Naive thymus-derived CD4-positive, alpha-beta T cell (primary cell): ENCODE measurements at regions not wholly inside any gene's neighbourhood (a gene's known extent, or its start where the extent isn't known, plus 50 kb on each side); places are given as distances from the start of the nearest gene placed in this dataset.

Source experiments
- ATAC-seq: fragments of 150-1000 bp; cut with Tn5 transposase; 2 replicates; pipeline ENCODE4 v1.10.0; 2021; ENCODE audit warnings: mild to moderate bottlenecking, moderate library complexity
- CTCF ChIA-PET: fragments of 350-600 bp; sonication (Branson Sonifier 250); formaldehyde crosslinking; loops from one replicate; lab custom pipeline; 2021; ENCODE audit warnings: antibody characterized with exemption; lab: Charles Lee
- POLR2A ChIA-PET: fragments of 350-600 bp; sonication (Branson Sonifier 250); formaldehyde crosslinking; loops from one replicate; lab custom pipeline; 2021; ENCODE audit warnings: antibody characterized with exemption, inconsistent platforms; lab: Charles Lee
- DNase-seq, 9 donors: peaks; one replicate each; pipeline versions ENCODE4 v3.0.0 to v3.0.0-alpha.2; 2020 to 2022; ENCODE audit warnings: mixed read lengths in 1 of 9
- H3K27ac ChIP-seq: one replicate; pipeline ENCODE4 v1.7.0; 2013; ENCODE audit warnings: mild to moderate bottlenecking, low read depth, low read length, moderate library complexity
- H3K27me3 ChIP-seq, 2 donors: one replicate each; pipeline ENCODE4 v1.7.0; 2013; ENCODE audit warnings: low read length in 2 of 2, mild to moderate bottlenecking in 2 of 2, moderate library complexity in 2 of 2; ENCODE audit not compliant: control insufficient read depth in 2 of 2, insufficient read depth in 2 of 2
- H3K36me3 ChIP-seq, 3 experiments: 1 replicate in 2 of 3; 2 replicates in 1 of 3; pipeline ENCODE4 v1.7.0; 2013; ENCODE audit warnings: low read length in 3 of 3, mild to moderate bottlenecking in 3 of 3, moderate library complexity in 1 of 3; ENCODE audit not compliant: insufficient read depth in 3 of 3, control insufficient read depth in 2 of 3
- H3K4me1 ChIP-seq, 2 donors: one replicate each; pipeline ENCODE4 v1.7.0; 2013; ENCODE audit warnings: low read length in 2 of 2, mild to moderate bottlenecking in 2 of 2, moderate library complexity in 1 of 2; ENCODE audit not compliant: control insufficient read depth in 2 of 2, insufficient read depth in 2 of 2
- H3K4me3 ChIP-seq: 2 replicates; pipeline ENCODE4 v1.7.0; 2013; ENCODE audit warnings: mild to moderate bottlenecking, low read length
- H3K9me3 ChIP-seq, 3 experiments: 1 replicate in 2 of 3; 2 replicates in 1 of 3; pipeline ENCODE4 v1.7.0; 2013; ENCODE audit warnings: low read length in 3 of 3; ENCODE audit not compliant: control insufficient read depth in 2 of 3
- H3K27ac Mint-ChIP-seq, 9 donors: one replicate each; pipeline ENCODE4 v1.8.0; 2020 to 2022; ENCODE audit warnings: mixed read lengths in 9 of 9, mild to moderate bottlenecking in 8 of 9, moderate library complexity in 5 of 9, inconsistent platforms in 2 of 9
- H3K27me3 Mint-ChIP-seq, 5 donors: one replicate each; pipeline ENCODE4 v1.8.0; 2021 to 2022; ENCODE audit warnings: mixed read lengths in 5 of 5, mild to moderate bottlenecking in 1 of 5
- H3K36me3 Mint-ChIP-seq, 5 donors: one replicate each; pipeline ENCODE4 v1.8.0; 2020 to 2022; ENCODE audit warnings: mixed read lengths in 5 of 5, mild to moderate bottlenecking in 3 of 5, inconsistent platforms in 1 of 5
- H3K4me1 Mint-ChIP-seq, 7 donors: one replicate each; pipeline ENCODE4 v1.8.0; 2020 to 2022; ENCODE audit warnings: mixed read lengths in 7 of 7, mild to moderate bottlenecking in 3 of 7, inconsistent platforms in 1 of 7
- H3K4me3 Mint-ChIP-seq, 10 donors: one replicate each; pipeline ENCODE4 v1.8.0; 2020 to 2022; ENCODE audit warnings: mild to moderate bottlenecking in 10 of 10, mixed read lengths in 10 of 10, moderate library complexity in 6 of 10, inconsistent platforms in 2 of 10
- H3K9me3 Mint-ChIP-seq, 11 donors: one replicate each; pipeline ENCODE4 v1.8.0; 2020 to 2022; ENCODE audit warnings: mixed read lengths in 11 of 11, mild to moderate bottlenecking in 4 of 11, inconsistent platforms in 1 of 11, moderate library complexity in 1 of 11
- intact Hi-C, 2 donors: fragments of 100-400 bp; cut with micrococcal nuclease; formaldehyde crosslinking; loops; one replicate each; pipeline ENCODE4 v1.15.1; 2023

- no peak for DNase-seq
- no peaks in the 10 kb centered on the region for H3K27me3 ChIP-seq
- H3K27ac Mint-ChIP-seq, result no peak overlapping the region
- no peak overlapping the region for H3K27ac ChIP-seq
- H3K36me3 Mint-ChIP-seq, result no peaks in the 10 kb centered on the region
- intact Hi-C loops, result no loop called here
- CTCF ChIA-PET, result no interaction called here
- peaks cover 0 to 11% (median 0%) of the 10 kb centered on the region in 11 donors for H3K9me3 Mint-ChIP-seq
- no peak for ATAC-seq
- H3K9me3 ChIP-seq, result peaks cover 0 to 4% (median 0%) of the 10 kb centered on the region in 3 experiments
- no peaks in the 10 kb centered on the region for H3K36me3 ChIP-seq
- H3K4me1 Mint-ChIP-seq, result no peaks in the 10 kb centered on the region
- H3K4me1 ChIP-seq, result no peaks in the 10 kb centered on the region
- no peaks in the 10 kb centered on the region for H3K27me3 Mint-ChIP-seq
- H3K4me3 ChIP-seq, result no peak overlapping the region
- POLR2A ChIA-PET, result no interaction called here
- no peak overlapping the region for H3K4me3 Mint-ChIP-seq
These were observed 435.6 kb downstream of the PCDH10 start for GRCh38 chr4:133584714-133585113.

DNA sequence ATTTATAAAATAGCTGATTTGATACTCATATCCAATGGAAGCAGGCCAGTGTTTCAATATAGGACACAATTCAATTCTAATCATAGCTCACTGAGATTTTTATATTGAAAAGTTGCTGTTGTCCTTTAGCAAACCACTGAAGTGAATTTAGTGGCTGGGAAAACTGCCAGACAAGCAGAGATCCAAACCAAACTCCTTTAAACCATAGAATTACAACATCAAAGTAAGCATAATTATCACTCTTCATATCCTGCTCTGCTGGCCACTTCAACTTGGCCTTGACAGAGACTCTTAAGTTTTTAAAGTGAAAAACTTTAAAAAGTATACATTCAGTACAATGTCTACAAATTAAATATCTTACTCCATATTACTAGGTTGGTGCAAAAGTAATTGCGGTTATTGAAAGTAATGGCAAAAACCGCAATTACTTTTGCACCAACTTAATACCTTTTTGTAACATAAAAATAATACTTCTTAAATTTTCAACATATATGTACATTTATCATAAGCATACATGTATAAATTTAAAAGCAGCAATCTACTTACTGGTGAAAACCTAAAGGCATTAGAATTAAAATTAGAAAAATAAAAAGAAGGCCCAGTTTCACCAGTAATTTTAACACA, 433.0 kb downstream of the PCDH10 start:
- Mint-ChIP-seq H3K4me1 (no peaks in the 10 kb centered on the region), H3K27ac (no peak overlapping the region), H3K4me3 (no peak overlapping the region), H3K27me3 (no peaks in the 10 kb centered on the region), H3K9me3 (peaks cover 0 to 11% (median 3%) of the 10 kb centered on the region in 11 donors), H3K36me3 (no peaks in the 10 kb centered on the region)
- Histone ChIP-seq H3K27ac (no peak overlapping the region), H3K4me3 (no peak overlapping the region), H3K27me3 (no peaks in the 10 kb centered on the region), H3K4me1 (no peaks in the 10 kb centered on the region), H3K36me3 (no peaks in the 10 kb centered on the region), H3K9me3 (peaks cover 0 to 4% (median 0%) of the 10 kb centered on the region in 3 experiments)
- ChIA-PET CTCF (no interaction called here), POLR2A (no interaction called here)
- DNase-seq (no peak), ATAC-seq (no peak)
- intact Hi-C loops, result no loop called here

- DNase-seq, result no peak
- no peaks in the 10 kb centered on the region for H3K4me1 ChIP-seq
- H3K27ac ChIP-seq, result no peak overlapping the region
- no peak overlapping the region for H3K4me3 ChIP-seq
- peaks cover 0 to 1% (median 0%) of the 10 kb centered on the region in 7 donors for H3K4me1 Mint-ChIP-seq
- no peak overlapping the region for H3K27ac Mint-ChIP-seq
- peaks cover 0 to 4% (median 0%) of the 10 kb centered on the region in 3 experiments for H3K9me3 ChIP-seq
- no peak overlapping the region for H3K4me3 Mint-ChIP-seq
- H3K9me3 Mint-ChIP-seq, result peaks cover 0 to 14% (median 4%) of the 10 kb centered on the region in 11 donors
- H3K36me3 Mint-ChIP-seq, result no peaks in the 10 kb centered on the region
- intact Hi-C loops, result no loop called here
- POLR2A ChIA-PET, result no interaction called here
- H3K27me3 ChIP-seq, result no peaks in the 10 kb centered on the region
- no peak for ATAC-seq
- H3K36me3 ChIP-seq, result no peaks in the 10 kb centered on the region
- CTCF ChIA-PET, result no interaction called here
- H3K27me3 Mint-ChIP-seq, result no peaks in the 10 kb centered on the region
These were observed 425.2 kb downstream of the PCDH10 start for GRCh38 chr4:133574248-133574647.

GRCh38 chr4:133565379-133565778, 416.3 kb downstream of the PCDH10 start:
- Histone ChIP-seq H3K4me3 (no peak overlapping the region), H3K27me3 (no peaks in the 10 kb centered on the region), H3K27ac (no peak overlapping the region), H3K9me3 (no peaks in the 10 kb centered on the region), H3K36me3 (no peaks in the 10 kb centered on the region), H3K4me1 (no peaks in the 10 kb centered on the region)
- Mint-ChIP-seq H3K27ac (no peak overlapping the region), H3K27me3 (no peaks in the 10 kb centered on the region), H3K9me3 (peaks cover 0 to 15% (median 3%) of the 10 kb centered on the region in 11 donors), H3K4me3 (no peak overlapping the region), H3K4me1 (no peaks in the 10 kb centered on the region), H3K36me3 (no peaks in the 10 kb centered on the region)
- ChIA-PET POLR2A (no interaction called here), CTCF (no interaction called here)
- no peak for ATAC-seq
- intact Hi-C loops, result no loop called here
- no peak for DNase-seq

- no peaks in the 10 kb centered on the region for H3K4me1 ChIP-seq
- intact Hi-C loops, result no loop called here
- H3K9me3 ChIP-seq, result no peaks in the 10 kb centered on the region
- H3K27me3 ChIP-seq, result no peaks in the 10 kb centered on the region
- H3K27ac Mint-ChIP-seq, result no peak overlapping the region
- H3K27me3 Mint-ChIP-seq, result no peaks in the 10 kb centered on the region
- ATAC-seq (no peak), DNase-seq (no peak)
- no peak overlapping the region for H3K27ac ChIP-seq
- H3K36me3 ChIP-seq, result no peaks in the 10 kb centered on the region
- H3K4me3 ChIP-seq, result no peak overlapping the region
- no peaks in the 10 kb centered on the region for H3K36me3 Mint-ChIP-seq
- no peak overlapping the region for H3K4me3 Mint-ChIP-seq
- POLR2A ChIA-PET, result no interaction called here
- CTCF ChIA-PET, result no interaction called here
- H3K9me3 Mint-ChIP-seq, result peaks cover 0 to 20% (median 2%) of the 10 kb centered on the region in 11 donors
- no peaks in the 10 kb centered on the region for H3K4me1 Mint-ChIP-seq
These were observed 410.9 kb downstream of the PCDH10 start for GRCh38 chr4:133559987-133560386.

DNA sequence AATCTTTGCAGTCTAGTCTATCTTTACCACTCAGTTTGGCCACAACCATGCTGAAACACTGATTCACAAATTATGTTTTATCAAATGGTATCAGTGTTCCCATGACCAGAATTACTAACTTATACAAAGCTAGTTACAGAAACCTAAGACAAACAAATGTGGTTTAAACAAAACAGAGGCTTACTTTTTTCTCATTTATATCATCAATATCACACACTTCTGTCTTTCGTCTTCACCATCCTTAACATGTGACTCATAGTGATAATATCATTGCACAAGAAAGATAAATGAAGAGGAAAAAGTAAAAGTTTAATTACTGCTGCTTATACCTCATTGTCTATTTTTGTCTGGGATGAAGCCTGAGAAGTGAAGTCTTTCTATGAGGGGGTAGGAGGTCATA, 406.6 kb downstream of the PCDH10 start:
- H3K27ac ChIP-seq, result no peak overlapping the region
- CTCF ChIA-PET, result no interaction called here
- H3K27me3 Mint-ChIP-seq, result no peaks in the 10 kb centered on the region
- H3K27me3 ChIP-seq, result no peaks in the 10 kb centered on the region
- H3K4me1 ChIP-seq, result no peaks in the 10 kb centered on the region
- H3K4me3 ChIP-seq, result no peak overlapping the region
- POLR2A ChIA-PET, result interaction anchor here (0.6 kb wide), 1 partner anchor 11 kb away, joined by 3 read pairs; no protein-coding TSS in a partner anchor
- no peaks in the 10 kb centered on the region for H3K4me1 Mint-ChIP-seq
- no peak overlapping the region for H3K27ac Mint-ChIP-seq
- no peaks in the 10 kb centered on the region for H3K36me3 Mint-ChIP-seq
- intact Hi-C loops, result no loop called here
- ATAC-seq (no peak), DNase-seq (no peak)
- H3K36me3 ChIP-seq, result no peaks in the 10 kb centered on the region
- H3K9me3 ChIP-seq, result no peaks in the 10 kb centered on the region
- peaks cover 0 to 6% (median 0%) of the 10 kb centered on the region in 11 donors for H3K9me3 Mint-ChIP-seq
- no peak overlapping the region for H3K4me3 Mint-ChIP-seq

DNA sequence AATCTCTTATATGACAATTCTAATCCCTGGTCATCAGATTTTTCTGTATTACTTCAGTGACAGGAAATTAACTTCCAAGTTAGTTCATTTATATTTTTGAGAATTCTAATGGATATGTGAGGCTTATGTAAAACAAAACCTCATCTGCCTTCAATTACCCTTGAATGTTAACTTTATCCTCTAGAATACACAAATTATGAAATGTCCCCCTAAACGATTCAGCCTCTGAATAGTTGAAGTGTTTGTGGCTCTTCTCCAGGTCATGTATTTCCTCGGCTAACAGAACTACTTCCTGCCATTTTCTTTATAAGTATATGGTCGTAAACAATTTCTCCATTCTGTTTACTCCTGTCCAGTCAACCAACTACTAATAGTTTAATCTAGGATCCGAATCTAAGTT, 401.3 kb downstream of the PCDH10 start:
- DNase-seq (no peak), ATAC-seq (no peak)
- H3K4me3 ChIP-seq, result no peak overlapping the region
- Mint-ChIP-seq H3K36me3 (no peaks in the 10 kb centered on the region), H3K9me3 (peaks cover 0 to 12% (median 0%) of the 10 kb centered on the region in 11 donors), H3K4me1 (no peaks in the 10 kb centered on the region), H3K4me3 (no peak overlapping the region), H3K27me3 (no peaks in the 10 kb centered on the region), H3K27ac (no peak overlapping the region)
- no peaks in the 10 kb centered on the region for H3K9me3 ChIP-seq
- CTCF ChIA-PET, result no interaction called here
- intact Hi-C loops, result no loop called here
- no peak overlapping the region for H3K27ac ChIP-seq
- POLR2A ChIA-PET, result no interaction called here
- H3K36me3 ChIP-seq, result no peaks in the 10 kb centered on the region
- H3K4me1 ChIP-seq, result no peaks in the 10 kb centered on the region
- no peaks in the 10 kb centered on the region for H3K27me3 ChIP-seq
